ENCODE measurements at regions not wholly inside any gene's neighbourhood (a gene's known extent, or its start where the extent isn't known, plus 50 kb on each side); places are given as distances from the start of the nearest gene placed in this dataset.

DNA sequence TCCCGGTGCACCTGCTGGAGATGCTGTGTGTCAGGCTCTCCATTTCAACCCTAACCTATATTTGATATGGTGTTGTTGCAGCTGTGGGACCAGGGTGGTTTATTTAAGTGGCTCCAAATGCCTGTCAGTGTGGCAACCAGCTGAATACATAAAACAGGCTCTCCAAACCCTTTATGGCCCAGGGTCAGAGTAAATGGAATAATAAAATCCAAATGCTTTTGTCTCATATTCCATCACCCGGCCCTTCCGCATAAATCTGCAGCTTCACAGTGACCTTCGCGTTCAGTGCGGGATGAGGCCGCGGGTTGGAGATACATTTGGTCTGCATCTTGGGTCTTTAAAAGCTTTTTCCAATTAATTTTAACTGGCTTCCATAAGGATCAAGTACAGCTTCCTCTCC lies 382.1 kb upstream of the NR2F2 start:
- no peak for DNase-seq
- Mint-ChIP-seq H3K36me3 (peaks cover 0 to 3% (median 0%) of the 10 kb centered on the region in 3 donors), H3K27me3 (ENCODE audit: low read depth in 3 of 3) (peaks cover 3 to 4% (median 3%) of the 10 kb centered on the region in 3 donors), H3K4me3 (no peak overlapping the region), H3K4me1 (peaks cover 0 to 3% of the 10 kb centered on the region in 2 donors), H3K27ac (no peak overlapping the region), H3K9me3 (peaks cover 0 to 2% (median 0%) of the 10 kb centered on the region in 6 donors)

- H3K27me3 Mint-ChIP-seq (ENCODE audit: low read depth in 3 of 3) = peaks cover 3 to 6% (median 4%) of the 10 kb centered on the region in 3 donors
- DNase-seq = no peak
- no peaks in the 10 kb centered on the region for H3K9me3 Mint-ChIP-seq
- H3K36me3 Mint-ChIP-seq = peaks cover 3 to 4% (median 4%) of the 10 kb centered on the region in 3 donors
- peak overlapping the region in 1 of 6 donors; percentile 27 for H3K27ac Mint-ChIP-seq
- no peak overlapping the region for H3K4me3 Mint-ChIP-seq
- peaks cover 0 to 3% of the 10 kb centered on the region in 2 donors for H3K4me1 Mint-ChIP-seq
Observed at GRCh38 chr15:95953032-95953431, 377.5 kb upstream of the NR2F2 start.

DNA sequence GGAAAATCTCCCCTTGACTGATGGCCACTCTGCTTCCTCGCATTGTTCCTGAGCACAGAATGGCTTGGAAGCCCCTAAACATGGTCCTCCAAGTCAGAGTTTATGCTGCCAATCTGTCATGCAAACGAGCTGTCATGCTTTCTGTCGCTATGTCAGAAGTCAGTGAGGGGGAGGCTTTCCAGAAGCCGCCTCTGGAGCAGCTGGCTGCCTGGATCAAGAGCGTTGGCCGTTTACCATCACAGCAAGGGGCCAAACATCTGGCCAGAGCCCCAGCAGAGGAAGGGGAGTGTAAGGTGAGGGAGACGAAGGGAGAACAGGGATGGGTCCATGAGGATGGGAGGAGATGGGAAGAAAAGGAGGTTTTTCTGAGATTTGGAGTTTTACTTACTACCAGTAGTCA lies 372.6 kb upstream of the NR2F2 start:
- Mint-ChIP-seq H3K4me3 (no peak overlapping the region), H3K4me1 (peaks cover 0 to 2% of the 10 kb centered on the region in 2 donors), H3K27ac (no peak overlapping the region), H3K36me3 (peaks cover 13 to 18% (median 17%) of the 10 kb centered on the region in 3 donors), H3K9me3 (peaks cover 0 to 15% (median 10%) of the 10 kb centered on the region in 6 donors), H3K27me3 (ENCODE audit: low read depth in 3 of 3) (peaks cover 2 to 5% (median 3%) of the 10 kb centered on the region in 3 donors)
- no peak for DNase-seq

GRCh38 chr15:95958382-95958781 lies 372.1 kb upstream of the NR2F2 start:
- no peak for DNase-seq
- Mint-ChIP-seq H3K4me3 (no peak overlapping the region), H3K4me1 (no peaks in the 10 kb centered on the region), H3K27me3 (ENCODE audit: low read depth in 3 of 3) (peaks cover 2 to 5% (median 3%) of the 10 kb centered on the region in 3 donors), H3K36me3 (peaks cover 14 to 20% (median 18%) of the 10 kb centered on the region in 3 donors), H3K27ac (no peak overlapping the region), H3K9me3 (peaks cover 0 to 15% (median 10%) of the 10 kb centered on the region in 6 donors)

- Mint-ChIP-seq H3K27me3 (ENCODE audit: low read depth in 3 of 3) (peaks cover 9 to 15% (median 10%) of the 10 kb centered on the region in 3 donors), H3K36me3 (peaks cover 0 to 4% (median 3%) of the 10 kb centered on the region in 3 donors), H3K27ac (no peak overlapping the region), H3K9me3 (peaks cover 0 to 8% (median 2%) of the 10 kb centered on the region in 6 donors), H3K4me3 (no peak overlapping the region), H3K4me1 (peaks cover 8 to 10% of the 10 kb centered on the region in 2 donors)
- no peak for DNase-seq
Observed at GRCh38 chr15:95968856-95969255, 361.6 kb upstream of the NR2F2 start.

GRCh38 chr15:95970326-95970725 lies 360.2 kb upstream of the NR2F2 start:
- no peak overlapping the region for H3K4me3 Mint-ChIP-seq
- H3K27me3 Mint-ChIP-seq (ENCODE audit: low read depth in 3 of 3) = peaks cover 9 to 15% (median 11%) of the 10 kb centered on the region in 3 donors
- H3K9me3 Mint-ChIP-seq = peaks cover 0 to 4% (median 1%) of the 10 kb centered on the region in 6 donors
- peaks cover 8 to 10% of the 10 kb centered on the region in 2 donors for H3K4me1 Mint-ChIP-seq
- no peak overlapping the region for H3K27ac Mint-ChIP-seq
- H3K36me3 Mint-ChIP-seq = peaks cover 0 to 4% (median 3%) of the 10 kb centered on the region in 3 donors
- DNase-seq = no peak

DNA sequence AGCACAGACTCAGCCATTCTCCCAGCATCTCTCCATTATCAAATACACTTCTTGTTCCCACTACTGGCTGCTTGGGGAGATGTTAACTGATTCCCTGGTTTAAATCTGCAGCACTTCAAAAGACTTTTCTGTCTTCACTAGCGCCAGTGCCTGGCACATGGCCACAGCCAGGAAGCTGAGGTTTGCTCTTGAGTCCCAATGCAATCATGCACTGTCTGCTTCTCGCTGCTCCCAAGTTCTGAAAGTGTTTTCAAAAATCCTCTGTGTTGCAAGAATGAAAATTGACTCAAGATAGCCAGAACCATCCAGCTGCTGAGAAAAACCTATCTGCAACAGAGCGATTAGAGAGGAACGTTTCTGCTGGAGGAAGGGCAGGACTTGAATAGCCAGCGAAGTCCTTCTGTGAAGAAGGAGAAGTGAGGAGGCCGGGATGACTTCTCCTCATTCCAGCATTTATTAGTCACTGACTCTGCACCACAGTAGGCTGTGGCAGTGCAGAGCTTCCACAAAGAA lies 358.4 kb upstream of the NR2F2 start:
- Mint-ChIP-seq H3K27ac (no peak overlapping the region), H3K36me3 (peaks cover 0 to 4% (median 3%) of the 10 kb centered on the region in 3 donors), H3K9me3 (no peaks in the 10 kb centered on the region), H3K27me3 (ENCODE audit: low read depth in 3 of 3) (peaks cover 6 to 15% (median 9%) of the 10 kb centered on the region in 3 donors), H3K4me1 (peaks cover 8 to 10% of the 10 kb centered on the region in 2 donors), H3K4me3 (no peak overlapping the region)
- no peak for DNase-seq

DNA sequence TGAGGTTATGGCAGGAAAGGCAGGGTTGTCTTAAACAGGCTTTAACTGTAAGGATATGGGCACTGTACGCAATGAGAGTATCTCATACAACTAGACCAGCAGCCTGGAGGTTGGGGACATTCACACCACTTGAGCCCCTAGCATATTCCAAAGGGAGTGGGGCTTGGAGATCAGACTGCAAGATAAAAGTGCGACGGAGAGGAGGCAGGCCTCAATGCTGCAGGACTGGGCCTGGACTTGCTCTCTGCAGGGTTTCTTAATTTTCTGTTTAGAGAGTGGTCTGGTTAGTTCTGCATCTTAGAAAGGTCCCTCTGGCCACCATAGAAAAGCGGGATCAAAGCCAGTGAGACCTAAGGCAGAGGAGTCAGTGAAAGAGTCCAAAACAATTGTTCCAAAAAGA lies 357.7 kb upstream of the NR2F2 start:
- H3K27me3 Mint-ChIP-seq (ENCODE audit: low read depth in 3 of 3) = peaks cover 9 to 13% (median 9%) of the 10 kb centered on the region in 3 donors
- no peak overlapping the region for H3K4me3 Mint-ChIP-seq
- H3K9me3 Mint-ChIP-seq = no peaks in the 10 kb centered on the region
- H3K36me3 Mint-ChIP-seq = peaks cover 0 to 4% (median 3%) of the 10 kb centered on the region in 3 donors
- no peak for DNase-seq
- no peak overlapping the region for H3K27ac Mint-ChIP-seq
- peaks cover 8 to 10% of the 10 kb centered on the region in 2 donors for H3K4me1 Mint-ChIP-seq

DNA sequence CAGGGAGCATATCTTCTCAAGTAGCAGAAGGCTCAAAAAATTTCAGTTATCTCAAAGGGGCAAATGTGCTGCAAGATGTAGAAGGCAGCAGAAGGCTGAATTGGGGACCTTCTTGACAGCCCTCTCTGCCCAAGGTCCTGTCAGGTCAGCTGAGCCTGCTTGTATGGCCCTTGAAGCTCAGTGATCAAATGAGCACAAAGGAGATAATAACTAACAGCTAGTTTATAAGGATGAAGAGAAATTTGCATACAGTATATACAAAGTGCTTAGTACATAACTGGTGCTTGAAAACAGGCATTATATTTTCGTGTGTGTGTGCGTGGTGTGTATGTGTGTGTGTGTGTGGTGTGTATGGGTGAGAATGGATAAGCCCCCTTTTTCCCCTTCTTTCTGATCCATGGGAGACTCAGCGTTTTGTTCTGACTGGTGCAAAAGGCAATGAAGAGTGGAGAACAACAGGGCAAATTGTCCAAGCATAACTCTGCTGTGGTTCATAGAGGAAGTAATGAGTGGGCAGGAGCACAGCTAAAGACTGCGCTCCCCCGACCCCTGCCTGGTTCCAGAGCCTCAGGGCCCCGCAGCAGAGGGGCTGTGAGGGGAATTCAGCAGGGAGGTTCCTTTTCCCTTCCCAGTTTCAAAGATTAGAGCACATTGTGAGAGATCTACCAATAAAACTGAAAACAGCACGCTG lies 356.8 kb upstream of the NR2F2 start:
- Mint-ChIP-seq H3K4me1 (peaks cover 8 to 10% of the 10 kb centered on the region in 2 donors), H3K27me3 (ENCODE audit: low read depth in 3 of 3) (peaks cover 9 to 11% (median 9%) of the 10 kb centered on the region in 3 donors), H3K9me3 (no peaks in the 10 kb centered on the region), H3K4me3 (no peak overlapping the region), H3K27ac (no peak overlapping the region), H3K36me3 (peaks cover 0 to 4% (median 3%) of the 10 kb centered on the region in 3 donors)
- DNase-seq = no peak

DNA sequence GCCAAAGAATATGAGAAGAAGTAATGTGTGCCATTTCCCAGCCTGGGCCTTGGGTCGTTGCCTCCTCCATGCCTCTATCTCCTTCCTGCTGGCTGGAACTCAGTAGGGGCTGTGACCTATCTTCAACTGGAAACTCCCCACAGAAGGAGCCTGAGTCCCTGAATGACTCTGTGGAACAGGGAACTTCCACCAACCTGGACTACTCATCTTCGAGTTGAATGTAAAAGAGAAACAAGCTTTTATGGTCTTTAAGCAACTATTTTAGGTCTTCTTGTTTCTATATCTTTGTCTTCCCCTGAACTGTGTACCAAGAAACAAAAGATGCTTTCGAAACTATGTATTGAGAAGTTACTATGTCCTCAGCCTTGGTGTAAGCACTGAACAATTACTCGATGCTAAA lies 355.3 kb upstream of the NR2F2 start:
- H3K9me3 Mint-ChIP-seq = no peaks in the 10 kb centered on the region

DNA sequence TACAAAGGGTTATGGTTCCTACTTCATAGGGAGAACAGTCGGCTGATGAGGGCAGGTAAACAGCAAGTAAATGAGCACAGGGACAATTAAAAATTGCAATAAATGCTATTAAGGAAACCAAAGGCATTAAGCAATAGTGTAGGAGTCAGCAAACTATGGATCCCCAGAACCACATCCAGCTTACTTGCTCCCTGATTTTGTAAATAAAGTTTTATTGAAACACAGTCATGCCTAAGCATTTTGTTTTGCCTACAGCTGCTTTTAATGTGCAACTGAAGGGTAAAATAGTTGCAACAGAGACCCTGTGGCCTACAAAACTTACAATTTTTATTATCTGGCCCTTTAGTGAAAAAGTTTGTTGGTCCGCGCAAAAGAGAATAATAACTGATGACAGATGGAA lies 351.2 kb upstream of the NR2F2 start:
- Mint-ChIP-seq H3K27ac (no peak overlapping the region), H3K4me1 (no peaks in the 10 kb centered on the region)

More for the DNA sequence above, 355.3 kb upstream of the NR2F2 start:
- no peak for DNase-seq
- Mint-ChIP-seq H3K27ac (no peak overlapping the region), H3K27me3 (ENCODE audit: low read depth in 3 of 3) (peaks cover 6 to 9% (median 6%) of the 10 kb centered on the region in 3 donors), H3K4me1 (peaks cover 8 to 10% of the 10 kb centered on the region in 2 donors), H3K4me3 (no peak overlapping the region), H3K36me3 (peaks cover 0 to 8% (median 4%) of the 10 kb centered on the region in 3 donors)

GRCh38 chr15:95981209-95981608 lies 349.3 kb upstream of the NR2F2 start:
- no peak for DNase-seq
- H3K27me3 Mint-ChIP-seq (ENCODE audit: low read depth in 3 of 3) = peaks cover 8 to 13% (median 13%) of the 10 kb centered on the region in 3 donors
- H3K9me3 Mint-ChIP-seq = no peaks in the 10 kb centered on the region
- H3K27ac Mint-ChIP-seq = no peak overlapping the region
- peaks cover 3 to 9% (median 5%) of the 10 kb centered on the region in 3 donors for H3K36me3 Mint-ChIP-seq
- no peak overlapping the region for H3K4me3 Mint-ChIP-seq
- no peaks in the 10 kb centered on the region for H3K4me1 Mint-ChIP-seq

More for the DNA sequence above, 351.2 kb upstream of the NR2F2 start:
- no peak for DNase-seq
- Mint-ChIP-seq H3K36me3 (peaks cover 0 to 9% (median 8%) of the 10 kb centered on the region in 3 donors), H3K4me3 (no peak overlapping the region), H3K27me3 (ENCODE audit: low read depth in 3 of 3) (peaks cover 7 to 13% (median 8%) of the 10 kb centered on the region in 3 donors), H3K9me3 (no peaks in the 10 kb centered on the region)

GRCh38 chr15:95987299-95987698 lies 343.2 kb upstream of the NR2F2 start:
- Mint-ChIP-seq H3K4me3 (peak overlapping the region in 2 of 5 donors; percentile 56 to 66), H3K27me3 (ENCODE audit: low read depth in 3 of 3) (peaks cover 11 to 31% (median 13%) of the 10 kb centered on the region in 3 donors), H3K4me1 (peaks cover 48% of the 10 kb centered on the region in 2 donors), H3K36me3 (peaks cover 0 to 8% (median 3%) of the 10 kb centered on the region in 3 donors), H3K9me3 (no peaks in the 10 kb centered on the region), H3K27ac (no peak overlapping the region)
- DNase-seq = no peak

GRCh38 chr15:95987886-95988573 lies 342.5 kb upstream of the NR2F2 start:
- peaks cover 0 to 3% (median under 1%) of the 10 kb centered on the region in 3 donors for H3K36me3 Mint-ChIP-seq
- peaks cover 11 to 28% (median 13%) of the 10 kb centered on the region in 3 donors for H3K27me3 Mint-ChIP-seq (ENCODE audit: low read depth in 3 of 3)
- peak overlapping the region; percentile 40 to 66 (median 56) for H3K4me3 Mint-ChIP-seq
- peaks cover 48% of the 10 kb centered on the region in 2 donors for H3K4me1 Mint-ChIP-seq
- no peaks in the 10 kb centered on the region for H3K9me3 Mint-ChIP-seq
- no peak overlapping the region for H3K27ac Mint-ChIP-seq
- DNase-seq = no peak

All from immature natural killer cell (primary cell).